PC-3 (cell line): ENCODE measurements at regions not wholly inside any gene's neighbourhood (a gene's known extent, or its start where the extent isn't known, plus 50 kb on each side); places are given as distances from the start of the nearest gene placed in this dataset.

Experiments used
- EZH2 ChIP-seq: fragments of 300-600 bp; sonication (generic); IDR thresholded peaks from one replicate; pipeline ENCODE4 v1.6.1; 2017; ENCODE audit warnings: antibody characterized with exemption, mild to moderate bottlenecking, low read length; ENCODE audit not compliant: unreplicated experiment
- TF ChIP-seq, protein P1 (sequence below): fragments of 300-600 bp; sonication (generic); conservative IDR thresholded peaks from 2 replicates; pipeline ENCODE4 v1.5.1; 2017; ENCODE audit warnings: antibody characterized with exemption, low read depth, mild to moderate bottlenecking, low read length

DNA sequence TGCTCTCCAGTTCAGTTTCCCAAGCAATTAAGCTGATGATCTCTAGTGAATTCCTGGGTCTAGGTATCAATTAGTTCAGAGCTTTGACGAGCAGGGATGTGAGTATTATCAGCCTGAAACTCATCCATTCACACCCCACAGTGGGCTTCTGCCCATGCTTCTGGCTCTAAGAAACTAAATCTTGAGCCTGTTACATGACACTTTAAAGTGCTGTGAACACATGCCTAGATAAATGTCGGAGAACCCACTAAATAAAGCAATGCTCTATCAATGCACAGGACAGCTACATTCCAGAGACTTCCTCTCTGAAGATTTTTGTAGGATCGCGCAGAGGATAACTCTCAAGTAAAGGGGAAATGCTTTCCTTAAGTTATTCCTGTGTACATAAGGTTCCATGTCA lies 356.5 kb upstream of the TNP1 start:
- TF ChIP-seq EZH2: no peak
- TF ChIP-seq, protein P1, sequence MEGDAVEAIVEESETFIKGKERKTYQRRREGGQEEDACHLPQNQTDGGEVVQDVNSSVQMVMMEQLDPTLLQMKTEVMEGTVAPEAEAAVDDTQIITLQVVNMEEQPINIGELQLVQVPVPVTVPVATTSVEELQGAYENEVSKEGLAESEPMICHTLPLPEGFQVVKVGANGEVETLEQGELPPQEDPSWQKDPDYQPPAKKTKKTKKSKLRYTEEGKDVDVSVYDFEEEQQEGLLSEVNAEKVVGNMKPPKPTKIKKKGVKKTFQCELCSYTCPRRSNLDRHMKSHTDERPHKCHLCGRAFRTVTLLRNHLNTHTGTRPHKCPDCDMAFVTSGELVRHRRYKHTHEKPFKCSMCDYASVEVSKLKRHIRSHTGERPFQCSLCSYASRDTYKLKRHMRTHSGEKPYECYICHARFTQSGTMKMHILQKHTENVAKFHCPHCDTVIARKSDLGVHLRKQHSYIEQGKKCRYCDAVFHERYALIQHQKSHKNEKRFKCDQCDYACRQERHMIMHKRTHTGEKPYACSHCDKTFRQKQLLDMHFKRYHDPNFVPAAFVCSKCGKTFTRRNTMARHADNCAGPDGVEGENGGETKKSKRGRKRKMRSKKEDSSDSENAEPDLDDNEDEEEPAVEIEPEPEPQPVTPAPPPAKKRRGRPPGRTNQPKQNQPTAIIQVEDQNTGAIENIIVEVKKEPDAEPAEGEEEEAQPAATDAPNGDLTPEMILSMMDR: no peak
